GM18519 (cell line): ENCODE measurements at regions not wholly inside any gene's neighbourhood (a gene's known extent, or its start where the extent isn't known, plus 50 kb on each side); places are given as distances from the start of the nearest gene placed in this dataset.
"Not testable (repeated sequence)": the region's sequence is repeated elsewhere in the genome, so short reads cannot be mapped to it uniquely, and the experiment has no call there.

Experiments used
- ATAC-seq: cut with Tn5 transposase; IDR thresholded peaks from one replicate; pipeline ENCODE4 v1.9.1; 2021; ENCODE audit warnings: mild to moderate bottlenecking, moderate library complexity; ENCODE audit not compliant: unreplicated experiment, low FRiP score

DNA sequence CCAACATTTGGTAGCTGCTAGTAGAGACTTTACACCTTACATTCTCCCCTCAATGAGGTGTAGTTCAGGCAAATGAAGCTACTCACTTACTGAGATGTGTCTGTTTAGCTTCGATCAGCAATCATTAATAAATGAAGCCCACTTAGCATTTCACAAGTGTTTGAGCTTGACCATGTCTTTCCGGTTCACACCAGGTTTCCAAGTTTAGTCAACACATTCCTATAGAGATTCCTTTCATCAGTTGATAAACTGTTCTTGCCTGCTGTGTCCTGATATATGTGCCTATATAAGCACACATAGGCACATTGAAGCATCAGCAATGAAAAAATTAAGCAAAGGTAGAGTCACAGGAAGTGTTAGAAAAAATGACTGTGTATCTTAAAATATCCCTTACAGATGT, 150.0 kb downstream of the BTBD3 start:
- ATAC-seq, result no peak

DNA sequence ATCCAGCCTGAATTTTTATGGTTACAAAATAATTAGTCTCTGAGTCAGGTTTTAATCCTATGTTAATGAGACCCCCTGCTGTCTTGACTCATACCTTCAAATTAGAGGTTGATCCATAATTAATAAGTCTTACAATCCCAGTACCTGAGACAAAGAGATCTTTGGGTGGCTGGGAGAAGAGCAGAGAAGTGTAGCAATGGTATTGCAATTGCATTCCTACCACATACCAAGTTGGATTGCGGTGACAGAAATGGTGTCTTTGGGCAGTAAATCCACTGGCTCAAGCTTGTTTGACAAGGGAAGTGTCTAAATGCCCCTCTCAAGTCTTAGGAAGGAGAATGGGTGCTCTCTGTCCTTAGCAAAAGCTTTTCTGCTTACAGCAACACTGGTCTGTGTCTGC, 150.4 kb downstream of the BTBD3 start:
- ATAC-seq, result no peak

DNA sequence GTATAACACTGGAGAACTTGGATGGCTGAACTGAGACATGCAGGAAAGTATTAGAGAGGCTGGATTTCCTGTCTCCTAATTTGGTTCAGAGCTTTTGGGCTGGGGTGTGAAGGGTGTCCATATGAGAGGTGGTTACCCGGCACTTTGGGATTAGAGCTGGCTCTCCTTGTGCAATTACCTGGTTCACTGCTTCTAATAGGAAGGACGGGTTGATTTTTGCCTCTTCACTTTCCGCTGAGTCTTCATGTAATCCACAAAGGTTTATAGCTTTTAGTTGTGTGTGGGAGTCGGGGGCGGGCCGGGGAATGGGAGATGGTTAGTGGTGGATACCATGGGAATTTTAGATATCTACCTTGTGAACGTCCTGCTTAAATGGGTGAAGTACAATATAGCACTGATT, 151.5 kb downstream of the BTBD3 start:
- no peak for ATAC-seq

DNA sequence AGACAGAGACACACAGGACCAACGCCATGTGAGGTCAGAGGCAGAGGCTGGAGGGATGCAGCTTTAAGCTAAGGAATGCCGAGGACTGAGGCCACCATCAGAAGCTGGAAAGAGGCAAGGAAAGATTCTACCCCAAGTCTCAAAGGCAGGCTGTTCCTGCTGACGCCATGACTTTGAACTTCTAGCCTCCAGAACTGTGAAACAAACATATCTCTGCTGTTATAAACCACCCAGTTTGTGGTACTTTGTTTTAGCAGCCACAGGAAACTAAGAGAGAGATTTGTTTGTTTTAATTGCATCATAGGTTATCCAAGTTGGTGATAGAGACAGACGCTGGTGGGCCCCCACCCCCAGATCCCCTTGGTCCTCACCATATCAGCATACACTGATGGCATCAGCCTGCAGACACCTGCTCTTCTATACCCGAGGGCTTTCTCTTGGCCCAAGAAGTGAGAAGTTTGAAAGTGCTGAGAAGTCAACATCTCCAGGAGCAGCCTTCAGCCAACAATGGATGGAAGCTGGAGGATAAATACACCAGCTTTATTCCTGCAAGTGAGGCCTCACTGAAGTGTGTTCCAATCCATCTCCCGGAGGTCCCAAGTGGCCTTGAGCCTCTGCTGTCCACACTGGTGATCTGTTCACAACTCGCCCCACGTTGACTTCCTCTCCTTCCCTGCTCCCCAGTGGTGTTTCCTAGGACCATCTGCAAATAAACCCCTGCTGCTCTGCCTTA, 154.7 kb downstream of the BTBD3 start:
- no peak for ATAC-seq

DNA sequence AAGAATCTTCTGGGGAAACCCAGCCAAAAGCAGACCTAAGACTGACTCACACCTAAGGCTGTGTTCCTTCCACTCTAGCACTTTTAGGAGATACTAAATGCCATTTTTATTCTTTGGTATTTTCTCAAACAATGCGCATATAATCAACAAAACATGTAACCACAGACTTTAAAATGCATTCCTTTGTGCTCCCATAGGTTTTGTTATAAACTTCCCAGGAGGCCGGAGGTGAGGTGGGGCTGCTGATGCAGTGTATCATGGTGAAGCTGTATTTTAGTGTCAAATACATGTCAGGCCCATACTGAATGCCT, 155.2 kb downstream of the BTBD3 start:
- ATAC-seq, result no peak

- no peak for ATAC-seq
Observed at GRCh38 chr20:12074111-12074655, 156.5 kb downstream of the BTBD3 start.

DNA sequence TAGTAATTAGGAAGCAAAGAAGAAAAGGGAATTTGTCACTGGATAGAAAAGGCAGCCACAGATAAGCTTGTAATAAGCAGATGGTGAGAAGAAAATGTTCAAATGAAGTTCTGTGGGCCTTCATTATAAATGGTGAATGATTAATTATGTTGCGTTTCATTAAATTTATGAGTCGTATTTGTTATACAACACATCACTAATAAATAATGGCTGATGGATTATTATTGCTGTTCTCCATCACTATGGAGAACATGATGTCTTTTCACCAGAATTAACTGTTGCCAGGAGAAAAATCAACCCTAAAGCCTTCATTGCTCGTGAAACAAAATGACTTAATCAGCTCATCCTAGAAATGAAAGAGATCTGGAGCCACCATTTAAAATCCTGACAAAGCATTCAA, 158.5 kb downstream of the BTBD3 start:
- no peak for ATAC-seq

GRCh38 chr20:12077875-12078274, 160.2 kb downstream of the BTBD3 start:
- no peak for ATAC-seq

DNA sequence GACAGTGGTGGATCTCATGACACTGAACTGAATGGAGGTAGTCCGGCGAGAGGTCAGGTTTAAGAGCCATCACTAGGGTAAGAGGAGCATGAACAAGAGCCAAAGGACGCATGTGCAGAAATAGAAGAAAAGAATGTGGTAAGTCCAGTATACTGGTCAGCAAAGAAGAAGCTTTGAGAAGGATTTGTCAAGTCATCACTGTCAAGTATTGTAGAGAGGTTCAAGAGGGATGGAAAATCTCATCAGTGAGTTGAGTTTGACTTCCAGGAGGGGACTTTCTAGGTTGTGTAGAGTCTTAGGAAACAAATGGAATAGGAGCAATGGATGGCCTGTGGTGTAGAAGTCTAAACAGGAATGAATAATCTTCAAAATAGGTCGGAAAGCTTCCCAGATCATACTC, 161.8 kb downstream of the BTBD3 start:
- ATAC-seq, result no peak

DNA sequence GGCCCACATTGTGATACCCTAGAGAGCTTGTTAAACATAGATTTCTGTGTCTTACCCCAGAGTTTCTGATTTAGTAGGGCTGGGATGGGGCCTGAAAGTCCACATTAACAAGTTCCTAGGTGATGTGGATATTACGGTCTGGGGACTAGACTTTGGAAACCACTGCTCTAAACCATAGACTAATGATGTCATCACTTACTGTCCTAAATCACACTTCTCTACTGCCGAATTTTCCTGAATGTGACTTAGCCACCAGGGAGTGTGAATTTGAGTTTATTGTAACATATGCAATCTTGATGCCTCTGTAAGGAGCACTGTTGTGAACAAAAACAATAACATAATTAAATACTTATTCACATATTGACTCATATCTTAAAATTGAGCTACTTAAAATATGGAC, 165.6 kb downstream of the BTBD3 start:
- ATAC-seq, result no peak

DNA sequence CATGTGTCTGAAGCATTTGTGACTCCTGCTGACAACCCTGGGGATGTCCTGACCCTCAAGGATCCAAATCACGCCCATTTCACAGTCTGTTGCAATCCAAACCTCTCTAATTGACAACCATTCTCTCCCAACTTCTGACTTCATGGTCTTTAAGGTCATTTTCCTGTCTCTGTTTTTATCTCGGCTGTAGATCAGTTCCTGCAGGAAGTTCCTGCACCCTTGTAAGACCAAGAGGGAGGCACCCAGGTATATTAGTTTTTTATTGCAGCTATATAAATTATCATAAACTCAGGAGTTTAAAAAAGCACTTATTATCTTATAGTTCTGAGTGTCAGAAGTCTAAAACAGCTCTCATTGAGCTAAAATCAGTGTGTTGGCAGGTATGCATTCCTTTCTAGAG, 166.8 kb downstream of the BTBD3 start:
- no peak for ATAC-seq

GRCh38 chr20:12086359-12086758, 168.7 kb downstream of the BTBD3 start:
- ATAC-seq, result no peak

DNA sequence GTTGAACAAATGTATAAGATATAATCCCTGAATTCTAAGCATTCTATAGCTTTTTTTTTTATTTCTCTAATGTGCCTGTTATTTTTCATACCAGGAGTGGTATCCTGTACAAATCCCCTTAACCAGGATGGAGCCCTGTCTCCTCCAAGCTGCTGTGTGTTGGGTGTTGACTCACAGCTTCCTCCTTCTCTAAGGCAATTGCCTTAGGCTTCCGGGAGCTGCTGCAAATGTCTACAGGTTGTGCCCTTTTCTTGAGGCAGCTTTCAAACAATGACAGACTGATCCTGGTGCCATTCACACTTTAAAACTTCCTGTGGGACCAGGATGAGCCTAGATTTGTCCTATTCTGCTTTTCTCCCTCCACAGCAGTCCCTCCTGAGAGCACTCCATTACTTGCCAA, 173.2 kb downstream of the BTBD3 start:
- ATAC-seq, result no peak

DNA sequence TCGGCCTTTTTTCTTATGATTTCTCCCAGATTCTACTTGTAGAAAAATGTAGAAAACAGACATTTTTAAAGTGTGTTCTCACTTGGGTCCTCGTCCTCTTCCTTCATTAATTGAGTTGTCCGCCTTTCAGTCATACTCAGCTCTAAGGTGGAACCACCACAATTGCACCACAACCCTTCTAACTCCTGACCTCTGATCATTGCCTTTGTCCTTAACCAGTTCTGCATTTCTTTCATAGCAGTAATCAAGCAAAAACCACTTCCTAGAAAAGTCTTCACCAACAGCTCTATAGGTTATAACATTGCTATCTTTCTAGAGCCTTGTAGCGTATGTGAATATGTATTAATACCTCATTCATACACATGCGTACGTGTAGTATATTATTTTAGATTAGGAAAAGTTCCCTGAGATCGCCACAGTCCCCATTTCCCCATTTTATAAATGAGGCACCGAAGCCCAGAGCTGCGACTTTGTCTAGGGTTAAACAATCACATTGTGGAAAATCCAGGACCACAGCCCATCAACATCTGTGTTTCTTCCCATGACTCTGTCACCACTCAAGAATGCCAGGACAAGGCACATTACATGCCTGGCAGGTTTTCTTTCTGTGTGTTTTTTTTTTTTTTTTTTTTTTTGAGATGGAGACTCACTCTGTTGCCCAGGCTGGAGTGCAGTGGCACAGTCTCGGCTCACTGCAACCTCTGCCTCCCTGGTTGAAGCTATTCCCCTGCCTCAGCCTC, 175.5 kb downstream of the BTBD3 start:
- no peak for ATAC-seq

GRCh38 chr20:12093797-12094190, 176.1 kb downstream of the BTBD3 start:
- not testable (repeated sequence) for ATAC-seq

DNA sequence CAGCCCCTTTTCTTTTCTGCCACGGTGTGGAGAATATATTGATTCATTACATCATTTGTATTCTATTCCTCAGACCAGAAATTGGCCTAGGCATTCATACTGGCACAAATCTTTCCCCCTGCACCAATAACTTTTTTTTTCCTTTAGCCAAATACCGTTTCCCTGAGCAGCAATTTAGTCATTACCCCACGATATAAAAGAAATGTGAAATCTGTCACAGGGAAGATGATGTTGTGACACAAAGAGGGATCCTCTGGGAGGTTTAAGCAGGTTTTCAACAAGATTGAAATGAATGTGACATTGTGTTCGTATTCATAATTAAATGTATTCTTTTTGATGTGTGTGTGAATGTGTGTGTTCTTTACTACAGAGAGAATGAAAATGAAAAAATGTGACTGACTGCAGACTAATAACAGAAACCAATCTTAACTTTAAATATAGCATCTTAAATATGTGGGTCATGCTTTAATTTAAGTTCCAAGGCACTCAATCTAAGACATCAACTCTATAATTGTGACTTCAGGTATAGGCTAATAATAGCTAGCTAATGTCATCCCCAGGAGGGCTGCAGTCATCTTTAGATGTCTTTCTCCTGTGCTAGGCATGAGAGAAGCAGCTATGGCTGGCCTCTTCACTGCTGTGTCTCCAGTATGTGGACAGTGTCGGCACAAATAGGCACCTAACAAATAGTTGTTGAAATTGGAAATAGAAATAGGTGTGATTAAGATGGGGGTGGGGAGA, 177.7 kb downstream of the BTBD3 start:
- no peak for ATAC-seq

DNA sequence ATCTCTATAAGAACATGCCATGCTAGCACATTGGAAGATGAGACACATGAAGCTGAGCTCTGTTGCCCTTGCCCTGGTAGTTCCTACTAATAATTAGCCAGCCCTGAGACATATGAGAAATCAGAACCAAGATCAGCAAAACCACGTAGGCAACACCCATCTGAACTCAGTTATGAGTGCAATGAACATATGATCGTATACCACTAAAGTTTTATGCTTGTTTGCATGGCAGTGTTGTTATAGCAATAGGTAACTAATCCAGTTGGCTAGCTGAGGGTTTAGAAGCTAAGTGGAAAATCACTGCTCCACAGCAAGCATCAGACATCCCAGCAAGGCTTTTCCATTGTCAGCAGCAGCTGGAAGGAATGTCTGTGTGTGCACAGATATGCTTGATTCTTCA, 180.7 kb downstream of the BTBD3 start:
- ATAC-seq, result no peak

- no peak for ATAC-seq
Observed at GRCh38 chr20:12108846-12109245, 191.2 kb downstream of the BTBD3 start.

GRCh38 chr20:12110274-12110673, 192.6 kb downstream of the BTBD3 start:
- no peak for ATAC-seq

GRCh38 chr20:12110711-12111110, 193.0 kb downstream of the BTBD3 start:
- no peak for ATAC-seq

DNA sequence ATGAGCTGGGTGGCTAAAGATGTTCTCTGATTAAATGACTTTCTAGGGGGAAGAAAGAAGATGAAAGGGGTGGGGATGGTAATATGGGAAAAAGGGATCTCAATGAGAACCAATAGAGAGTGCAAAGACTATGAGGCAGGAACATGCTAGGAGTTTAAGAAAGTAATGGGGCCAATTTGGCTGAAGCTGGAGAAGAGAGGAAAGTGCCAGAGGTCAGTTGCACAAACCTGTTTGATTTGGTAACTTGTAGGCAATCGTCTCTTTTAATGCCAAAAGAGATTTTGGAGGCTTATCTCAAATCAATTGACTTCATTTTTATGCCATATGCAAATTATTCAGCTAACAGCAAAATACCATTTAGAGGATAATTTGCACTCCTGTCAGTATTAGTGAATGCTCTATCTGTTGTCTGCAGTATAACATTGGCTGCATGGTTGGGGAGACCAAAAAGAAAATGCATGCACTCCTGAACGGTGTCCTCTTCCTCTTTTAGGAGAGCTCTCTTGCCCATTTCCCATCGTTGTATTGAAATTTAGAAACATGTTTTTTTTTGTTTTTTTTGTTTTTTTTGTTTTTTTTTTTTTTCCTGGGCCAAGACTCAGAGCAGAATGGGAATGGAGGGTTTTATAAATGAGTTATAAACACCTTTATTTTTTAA, 193.9 kb downstream of the BTBD3 start:
- ATAC-seq, result no peak
